GM18861 (cell line): ENCODE measurements at regions not wholly inside any gene's neighbourhood (a gene's known extent, or its start where the extent isn't known, plus 50 kb on each side); places are given as distances from the start of the nearest gene placed in this dataset.

Experiments
- ATAC-seq: cut with Tn5 transposase; IDR thresholded peaks from one replicate; pipeline ENCODE4 v1.9.1; 2021; ENCODE audit not compliant: unreplicated experiment

DNA sequence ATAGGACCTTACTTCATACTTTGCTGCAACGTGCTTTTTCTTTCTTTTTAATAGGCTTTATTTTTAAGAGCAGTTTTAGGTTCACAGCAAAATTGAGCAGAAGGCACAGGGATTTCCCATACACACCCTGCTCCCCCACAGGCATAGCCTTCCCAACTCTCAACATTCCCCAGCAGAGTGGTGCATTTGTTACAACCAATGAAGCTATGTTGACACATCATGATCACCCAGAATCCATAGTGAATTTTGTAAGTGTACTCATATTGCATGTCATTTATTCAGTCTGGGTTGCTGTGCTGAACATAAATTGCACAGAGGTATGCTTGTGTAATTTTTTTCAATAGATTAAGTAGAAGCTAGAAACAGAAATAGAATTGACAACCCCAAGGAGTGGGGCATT, 327.3 kb downstream of the INHBA start:
- ATAC-seq, result no peak

GRCh38 chr7:41374150-41374848, 328.6 kb downstream of the INHBA start:
- no peak for ATAC-seq

DNA sequence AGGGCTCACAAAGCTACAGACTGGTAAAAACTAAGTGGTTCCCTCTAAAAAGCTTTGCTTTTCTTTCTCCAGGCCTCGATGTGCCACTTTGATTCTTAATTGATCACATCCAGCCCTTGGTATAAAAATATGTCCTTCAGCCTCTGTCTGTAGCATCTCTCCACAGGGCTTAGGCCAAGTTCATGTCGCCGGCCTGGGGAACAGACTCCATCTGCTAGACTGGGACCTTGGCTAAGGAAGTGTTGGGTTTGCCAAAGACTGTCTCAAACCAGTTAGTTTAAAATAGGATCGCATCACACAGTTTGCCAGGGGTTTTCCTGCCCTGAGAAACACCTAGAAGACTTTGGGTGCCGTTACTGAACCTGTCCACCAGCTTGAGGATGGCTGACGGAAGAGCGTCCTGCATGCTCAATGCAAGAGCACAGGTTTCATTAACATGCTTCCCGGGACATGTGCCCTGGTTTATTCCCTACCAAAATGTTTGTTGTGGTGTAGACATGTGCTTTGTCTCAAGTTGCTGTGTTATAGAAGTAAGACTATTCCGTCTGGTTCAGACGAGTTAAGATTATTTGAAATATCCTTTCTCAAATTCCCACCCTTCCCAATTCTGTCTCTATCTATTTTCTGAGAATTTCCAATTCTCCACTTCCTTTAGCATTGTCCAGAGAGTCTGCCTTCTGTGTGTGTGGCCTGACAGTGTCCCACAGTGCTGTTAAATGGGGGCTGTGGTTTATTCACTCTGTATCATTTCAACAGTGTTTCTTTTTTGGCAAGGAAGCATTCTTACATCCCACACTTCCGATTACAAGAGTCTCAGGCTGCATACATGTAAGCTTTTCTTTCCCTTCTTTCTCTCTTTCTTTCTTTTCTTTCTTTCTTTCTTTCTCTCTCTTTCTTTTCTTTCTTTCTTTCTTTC, 334.7 kb downstream of the INHBA start:
- ATAC-seq, result no peak

DNA sequence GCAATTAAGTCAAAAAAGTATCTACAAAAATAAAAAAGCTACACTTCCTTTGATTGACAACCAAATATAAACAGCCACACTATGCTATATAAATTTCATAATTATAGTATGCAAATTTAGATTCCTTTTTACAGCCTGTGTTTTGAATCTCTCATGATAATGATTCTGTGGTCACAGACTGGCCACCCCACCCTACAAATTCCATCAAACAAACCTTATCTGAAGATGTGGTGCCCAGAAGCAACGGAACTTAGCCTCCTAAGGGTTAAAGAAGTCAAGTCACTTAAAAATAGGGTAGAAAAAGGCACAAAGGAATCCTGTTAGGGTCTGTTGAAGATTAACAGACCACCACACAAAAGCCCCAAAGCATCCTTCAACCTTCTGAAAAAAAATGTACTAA, 351.8 kb downstream of the INHBA start:
- no peak for ATAC-seq

DNA sequence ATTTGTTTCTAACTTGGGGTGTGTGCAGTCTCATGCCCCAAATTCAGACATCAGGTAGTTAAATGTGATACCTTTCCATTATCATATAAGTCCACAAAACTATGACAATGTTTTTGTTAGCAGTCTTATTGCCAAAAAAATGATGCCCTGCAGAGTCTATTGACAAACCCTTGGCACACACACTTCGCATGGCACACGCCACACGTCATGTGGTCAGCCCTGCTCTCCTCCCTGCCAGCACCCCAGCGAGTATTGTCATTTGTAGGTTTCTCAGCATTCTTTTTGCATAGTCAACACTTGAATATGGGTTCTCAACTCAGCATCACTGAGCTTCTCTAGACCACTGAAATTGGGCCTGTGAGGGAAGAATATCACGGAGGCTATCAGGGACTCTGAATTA, 356.0 kb downstream of the INHBA start:
- ATAC-seq, result no peak

DNA sequence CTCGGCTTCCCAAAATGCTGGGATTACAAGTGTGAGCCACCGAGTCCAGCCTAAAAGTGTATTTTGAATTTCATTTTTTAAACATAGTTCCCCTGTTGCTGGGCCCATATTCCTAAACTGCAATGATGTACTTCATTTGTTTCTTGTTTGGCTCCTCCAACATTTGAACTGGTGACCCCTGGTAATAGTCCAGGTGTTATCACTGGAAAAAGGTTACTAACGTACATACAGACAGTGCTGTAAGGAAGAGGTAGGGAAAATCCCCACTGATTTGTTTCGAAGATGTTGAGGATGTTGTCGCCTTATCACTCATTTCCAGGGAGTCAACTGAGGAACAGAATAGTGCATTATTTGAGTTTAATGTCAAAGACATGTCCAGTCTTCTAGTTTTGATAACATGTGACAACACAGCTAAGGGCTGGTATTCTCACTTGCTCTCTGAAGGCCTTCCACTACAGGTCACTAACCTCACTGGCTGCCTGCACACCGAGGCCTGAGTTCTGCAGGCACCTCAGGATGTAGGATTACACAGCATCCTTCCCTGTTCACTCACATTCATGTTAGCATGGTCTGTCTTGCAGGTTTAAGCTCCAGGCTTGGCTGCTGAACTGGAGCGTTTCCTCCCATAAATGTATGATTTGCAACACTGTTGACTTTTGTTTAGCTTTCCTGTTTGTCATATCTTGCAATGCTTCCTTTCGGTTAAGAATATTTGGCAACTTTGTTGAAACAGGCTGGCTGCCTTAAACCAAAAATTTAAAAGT, 362.8 kb downstream of the INHBA start:
- no peak for ATAC-seq

- ATAC-seq, result no peak
These were observed 365.9 kb downstream of the INHBA start for GRCh38 chr7:41336981-41337380.

GRCh38 chr7:41336455-41336952, 366.4 kb downstream of the INHBA start:
- ATAC-seq, result no peak

- ATAC-seq, result no peak
These were observed 368.6 kb downstream of the INHBA start for GRCh38 chr7:41334071-41334862.

DNA sequence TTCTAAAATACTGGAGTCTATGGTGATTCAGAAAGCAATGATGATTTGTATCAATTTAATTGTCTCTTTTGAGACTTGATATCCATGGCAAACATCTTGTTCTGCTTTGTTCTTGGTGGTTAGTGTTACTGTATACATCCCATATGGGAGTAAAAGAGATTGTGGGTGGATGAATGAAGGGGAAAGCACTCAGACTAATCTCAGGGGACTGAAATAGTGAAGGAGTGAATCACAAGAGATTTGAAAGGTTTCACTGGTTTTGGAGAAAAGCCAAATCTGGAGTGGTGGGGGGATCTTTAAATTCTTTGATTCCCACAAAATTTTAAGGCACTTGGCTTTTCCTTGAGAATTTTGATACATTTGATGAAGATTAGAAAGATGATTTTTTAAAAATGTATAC, 369.4 kb downstream of the INHBA start:
- no peak for ATAC-seq

DNA sequence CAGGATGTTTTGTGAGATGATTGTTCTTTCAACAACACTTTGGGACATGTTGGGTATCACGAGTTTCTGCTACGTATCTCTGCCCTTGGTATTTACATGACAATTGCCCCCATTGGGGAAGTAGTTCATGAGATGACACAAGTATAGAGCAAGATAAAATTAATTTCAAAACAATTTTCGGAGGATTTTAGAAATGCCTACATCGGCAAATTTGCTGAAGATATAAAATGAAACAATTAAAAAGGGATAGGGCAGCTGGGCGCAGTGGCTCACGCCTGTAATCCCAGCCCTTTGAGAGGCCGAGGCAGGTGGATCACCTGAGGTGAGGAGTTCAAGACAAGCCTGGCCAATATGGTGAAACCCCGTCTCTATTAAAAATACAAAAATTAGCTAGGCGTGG, 371.7 kb downstream of the INHBA start:
- ATAC-seq, result no peak

- ATAC-seq, result no peak
These were observed 374.3 kb downstream of the INHBA start for GRCh38 chr7:41328544-41328943.

GRCh38 chr7:41328131-41328530, 374.8 kb downstream of the INHBA start:
- no peak for ATAC-seq

GRCh38 chr7:41326616-41327015, 376.3 kb downstream of the INHBA start:
- ATAC-seq, result no peak

DNA sequence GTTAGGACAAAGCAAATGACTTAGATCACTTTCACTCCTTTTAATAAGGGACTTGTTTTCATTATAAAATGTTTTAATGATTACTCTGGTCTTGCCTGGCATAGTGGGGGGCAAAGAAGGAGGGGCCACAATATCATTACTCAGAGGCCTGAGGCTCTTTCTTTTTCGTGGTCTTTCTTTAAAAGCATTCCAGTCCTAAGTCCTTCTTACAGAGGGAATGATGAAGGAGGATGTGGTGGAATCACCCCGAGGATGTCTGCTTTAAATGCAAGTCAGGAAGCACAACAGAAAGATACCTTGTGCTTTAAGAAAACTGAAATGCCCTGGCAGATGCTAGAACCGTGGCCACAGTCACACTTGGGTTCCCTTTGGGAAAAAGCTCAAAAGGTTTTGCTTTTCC, 379.1 kb downstream of the INHBA start:
- no peak for ATAC-seq

DNA sequence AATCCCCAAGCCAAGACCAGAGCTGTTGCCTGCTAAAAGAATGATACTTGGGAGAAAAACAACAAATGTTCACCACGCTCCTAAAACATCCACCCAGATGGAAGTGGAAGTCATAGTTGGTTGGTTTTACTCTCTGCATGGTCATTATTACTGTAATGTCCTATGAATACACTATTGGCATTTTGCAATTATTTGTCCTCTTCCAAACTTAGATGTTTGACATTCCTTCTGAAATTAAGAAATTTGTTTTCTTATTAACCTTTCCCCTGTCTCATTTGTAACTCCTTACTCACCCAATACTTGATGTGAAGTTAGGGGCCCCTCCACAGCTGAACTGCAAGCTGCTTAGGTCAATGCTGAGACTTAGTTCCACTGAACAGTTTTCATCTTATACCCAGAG, 383.3 kb downstream of the INHBA start:
- no peak for ATAC-seq

- no peak for ATAC-seq
These were observed 386.5 kb downstream of the INHBA start for GRCh38 chr7:41316410-41316809.

GRCh38 chr7:41315764-41316163, 387.1 kb downstream of the INHBA start:
- no peak for ATAC-seq

GRCh38 chr7:41313171-41313570, 389.7 kb downstream of the INHBA start:
- no peak for ATAC-seq

DNA sequence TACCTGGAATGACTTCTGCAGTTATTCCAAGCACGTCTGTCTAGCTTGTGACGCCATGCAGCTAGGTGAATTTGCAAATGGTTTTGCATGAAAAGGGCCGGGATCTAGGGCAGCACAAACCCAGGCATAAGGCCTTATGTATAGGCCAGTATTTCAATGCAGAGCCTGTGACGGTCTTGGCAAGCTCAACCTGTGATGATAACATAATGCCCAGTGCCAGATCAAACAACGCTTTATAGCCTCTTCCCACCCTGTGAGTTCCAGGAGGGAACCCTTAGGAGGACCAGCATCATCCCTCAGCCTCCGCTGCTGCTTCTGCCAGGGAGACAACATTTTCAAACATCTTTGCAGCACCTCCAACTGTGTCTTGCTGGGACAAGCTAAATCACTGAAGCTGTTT, 390.7 kb downstream of the INHBA start:
- no peak for ATAC-seq

DNA sequence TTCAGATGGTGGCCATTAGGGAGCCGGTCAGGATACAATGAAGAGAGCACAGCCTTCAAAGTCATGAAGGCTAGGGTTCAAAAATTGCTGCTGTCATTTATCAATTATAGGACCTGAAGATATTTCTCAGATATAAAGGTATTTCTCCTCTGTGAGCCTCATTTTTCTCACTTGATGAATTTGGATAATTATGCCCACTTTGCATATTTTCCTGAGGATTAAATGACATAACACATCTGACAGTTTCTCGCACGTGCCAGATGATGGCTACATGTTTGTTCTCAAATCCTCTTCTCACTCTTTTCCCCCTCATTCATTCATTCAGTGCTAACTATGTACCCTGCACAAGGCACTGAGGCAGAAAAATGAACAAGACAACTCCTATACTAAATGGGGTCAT, 391.6 kb downstream of the INHBA start:
- ATAC-seq, result no peak
